Neutrophil (primary cell): ENCODE measurements at regions not wholly inside any gene's neighbourhood (a gene's known extent, or its start where the extent isn't known, plus 50 kb on each side); places are given as distances from the start of the nearest gene placed in this dataset.

Experiments
- H3K27ac ChIP-seq: fragments of 200-600 bp; sonication (generic); 2 replicates; pipeline ENCODE4 v1.5.1; 2016; ENCODE audit warnings: mild to moderate bottlenecking, moderate library complexity
- H3K27me3 ChIP-seq: fragments of 200-600 bp; sonication (generic); 2 replicates; pipeline ENCODE4 v1.6.0; 2016; ENCODE audit warnings: mild to moderate bottlenecking
- H3K36me3 ChIP-seq: fragments of 200-600 bp; sonication (generic); 2 replicates; pipeline ENCODE4 v1.5.1; 2017
- H3K4me1 ChIP-seq, 2 experiments: fragments of 200-600 bp in 1 of 2; sonication (generic) in 1 of 2; 1 replicate in 1 of 2; 2 replicates in 1 of 2; pipeline versions ENCODE4 v1.5.1 to v1.6.1; 2013 to 2016; ENCODE audit warnings: low read depth in 1 of 2, low read length in 1 of 2, mild to moderate bottlenecking in 1 of 2, moderate library complexity in 1 of 2; ENCODE audit not compliant: control insufficient read depth in 1 of 2, insufficient read depth in 1 of 2
- H3K4me3 ChIP-seq, 2 experiments: fragments of 200-600 bp in 1 of 2; sonication (generic) in 1 of 2; 1 replicate in 1 of 2; 2 replicates in 1 of 2; pipeline ENCODE4 v1.5.1; 2013 to 2016; ENCODE audit warnings: low read depth in 1 of 2, low read length in 1 of 2, mild to moderate bottlenecking in 1 of 2, moderate library complexity in 1 of 2
- H3K9me3 ChIP-seq: fragments of 200-600 bp; sonication (generic); 2 replicates; pipeline ENCODE4 v1.5.1; 2016
- CTCF ChIP-seq: fragments of 200-600 bp; sonication (generic); IDR thresholded peaks from 2 replicates; pipeline ENCODE4 v1.5.1; 2016; ENCODE audit warnings: antibody characterized with exemption

- no peaks in the 10 kb centered on the region for H3K4me1 ChIP-seq
- no peak overlapping the region for H3K4me3 ChIP-seq
- no peak for TF ChIP-seq CTCF
- no peaks in the 10 kb centered on the region for H3K27me3 ChIP-seq
- no peak overlapping the region for H3K27ac ChIP-seq
- H3K36me3 ChIP-seq: no peaks in the 10 kb centered on the region
- no peaks in the 10 kb centered on the region for H3K9me3 ChIP-seq
Measured at GRCh38 chr5:155127552-155127951, 114.0 kb downstream of the KIF4B start.

- Histone ChIP-seq H3K9me3 (no peaks in the 10 kb centered on the region), H3K36me3 (no peaks in the 10 kb centered on the region), H3K27me3 (no peaks in the 10 kb centered on the region), H3K4me1 (no peaks in the 10 kb centered on the region), H3K27ac (no peak overlapping the region), H3K4me3 (no peak overlapping the region)
- TF ChIP-seq CTCF: no peak
Measured at GRCh38 chr5:155128786-155129512, 115.4 kb downstream of the KIF4B start.

GRCh38 chr5:155129513-155129880 lies 115.9 kb downstream of the KIF4B start:
- Histone ChIP-seq H3K4me1 (no peaks in the 10 kb centered on the region), H3K36me3 (no peaks in the 10 kb centered on the region), H3K9me3 (no peaks in the 10 kb centered on the region), H3K27ac (no peak overlapping the region), H3K27me3 (no peaks in the 10 kb centered on the region), H3K4me3 (no peak overlapping the region)
- no peak for TF ChIP-seq CTCF

- TF ChIP-seq CTCF: no peak
- no peak overlapping the region for H3K27ac ChIP-seq
- peaks cover 11% of the 10 kb centered on the region for H3K27me3 ChIP-seq
- H3K4me1 ChIP-seq: no peaks in the 10 kb centered on the region
- no peak overlapping the region for H3K4me3 ChIP-seq
- H3K36me3 ChIP-seq: no peaks in the 10 kb centered on the region
- H3K9me3 ChIP-seq: no peaks in the 10 kb centered on the region
Measured at GRCh38 chr5:155134130-155134529, 120.6 kb downstream of the KIF4B start.

GRCh38 chr5:155136216-155136850 lies 122.8 kb downstream of the KIF4B start:
- H3K4me3 ChIP-seq: no peak overlapping the region
- peaks cover 11% of the 10 kb centered on the region for H3K27me3 ChIP-seq
- TF ChIP-seq CTCF: no peak
- H3K9me3 ChIP-seq: no peaks in the 10 kb centered on the region
- no peaks in the 10 kb centered on the region for H3K36me3 ChIP-seq
- no peak overlapping the region for H3K27ac ChIP-seq
- H3K4me1 ChIP-seq: no peaks in the 10 kb centered on the region
